ENCODE measurements at regions not wholly inside any gene's neighbourhood (a gene's known extent, or its start where the extent isn't known, plus 50 kb on each side); places are given as distances from the start of the nearest gene placed in this dataset.

DNA sequence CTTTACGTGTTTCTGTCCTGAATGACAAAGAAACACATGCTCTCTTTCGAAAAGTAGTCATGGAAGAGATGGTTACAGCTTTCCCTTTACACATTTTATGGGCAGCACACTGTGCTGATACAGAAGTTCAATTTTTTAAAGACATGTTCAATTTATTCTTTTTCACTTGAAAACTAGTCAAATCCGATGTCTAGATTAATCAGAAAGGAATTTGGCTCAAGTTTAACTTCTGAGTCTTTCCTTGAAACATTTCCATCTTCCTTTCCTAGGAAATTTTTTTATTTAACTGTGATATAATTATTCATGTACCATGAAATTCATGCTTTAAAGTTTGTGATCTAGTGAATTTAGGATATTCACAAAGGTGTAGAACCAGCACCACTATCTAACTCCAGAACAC is 360.1 kb downstream of the TNS3 start:
- DNase-seq (ENCODE audit: low read depth in 2 of 3, low spot score in 1 of 3): no peak

DNA sequence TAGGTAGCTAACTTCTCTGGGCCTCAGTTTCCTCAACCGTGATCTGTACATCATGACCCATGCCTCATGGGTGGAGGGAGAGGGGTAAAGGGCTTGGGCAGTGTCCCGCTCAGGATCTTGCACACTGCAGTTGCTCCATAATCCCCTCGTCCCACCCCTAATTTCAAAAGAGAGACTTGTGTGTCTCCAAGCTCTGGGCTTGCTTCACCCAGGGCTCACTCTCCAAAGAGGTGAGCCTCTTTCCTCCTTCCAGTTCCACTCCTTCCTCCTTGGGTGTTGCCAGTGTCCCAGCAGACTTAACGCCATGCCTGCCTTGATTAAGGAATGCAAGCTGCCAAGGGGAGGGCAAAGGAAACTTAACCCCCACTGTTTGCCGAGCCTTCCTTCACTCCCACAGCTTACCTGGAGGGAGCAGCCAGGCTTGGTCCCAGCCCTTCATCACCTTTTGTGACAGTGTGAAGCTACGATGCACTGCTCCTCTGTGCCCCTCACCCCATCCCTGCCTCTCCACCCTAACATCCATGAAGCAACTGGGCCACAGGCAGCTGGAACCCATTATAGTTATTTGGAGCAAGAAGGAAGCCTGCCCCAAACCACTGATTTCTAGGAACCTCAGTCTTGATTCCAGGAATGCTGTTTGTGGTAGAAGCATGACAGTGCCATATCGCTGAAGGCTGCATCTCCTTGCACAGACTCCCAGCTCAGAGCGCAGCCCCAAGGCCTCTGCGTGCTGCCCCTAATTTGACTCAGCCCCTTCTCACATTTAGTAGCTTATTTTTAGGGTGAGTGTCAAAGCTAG is 363.3 kb downstream of the TNS3 start:
- DNase-seq (ENCODE audit: low read depth in 2 of 3, low spot score in 1 of 3): no peak

GRCh38 chr7:47217570-47218360 is 364.1 kb downstream of the TNS3 start:
- no peak for DNase-seq (ENCODE audit: low read depth in 2 of 3, low spot score in 1 of 3)

GRCh38 chr7:47217086-47217485 is 364.8 kb downstream of the TNS3 start:
- DNase-seq (ENCODE audit: low read depth in 2 of 3, low spot score in 1 of 3): no peak

DNA sequence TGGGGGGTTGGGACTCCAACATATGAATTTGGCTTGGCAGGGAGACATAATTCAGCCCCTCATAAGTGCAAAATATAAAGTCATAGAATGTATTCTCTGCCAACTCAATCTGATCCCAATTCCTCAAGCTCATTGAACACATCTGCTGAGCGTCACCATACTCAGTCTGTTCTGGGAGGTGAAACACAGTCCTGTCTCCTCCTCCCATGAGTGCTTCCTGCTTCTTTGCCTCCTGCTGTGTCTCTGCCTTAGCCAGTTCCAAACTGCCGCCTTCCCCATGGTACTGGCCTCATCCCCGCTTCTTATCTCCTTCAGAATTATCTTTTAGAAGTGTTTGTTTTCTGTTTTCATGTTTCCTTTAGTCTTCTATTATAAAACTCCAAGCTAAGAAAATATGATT is 365.5 kb downstream of the TNS3 start:
- no peak for DNase-seq (ENCODE audit: low read depth in 2 of 3, low spot score in 1 of 3)

- no peak for DNase-seq (ENCODE audit: low read depth in 2 of 3, low spot score in 1 of 3)
Observed at GRCh38 chr7:47215640-47216039, 366.3 kb downstream of the TNS3 start.

GRCh38 chr7:47215049-47215448 is 366.9 kb downstream of the TNS3 start:
- DNase-seq (ENCODE audit: low read depth in 2 of 3, low spot score in 1 of 3): no peak

GRCh38 chr7:47213276-47213675 is 368.6 kb downstream of the TNS3 start:
- no peak for DNase-seq (ENCODE audit: low read depth in 2 of 3, low spot score in 1 of 3)

DNA sequence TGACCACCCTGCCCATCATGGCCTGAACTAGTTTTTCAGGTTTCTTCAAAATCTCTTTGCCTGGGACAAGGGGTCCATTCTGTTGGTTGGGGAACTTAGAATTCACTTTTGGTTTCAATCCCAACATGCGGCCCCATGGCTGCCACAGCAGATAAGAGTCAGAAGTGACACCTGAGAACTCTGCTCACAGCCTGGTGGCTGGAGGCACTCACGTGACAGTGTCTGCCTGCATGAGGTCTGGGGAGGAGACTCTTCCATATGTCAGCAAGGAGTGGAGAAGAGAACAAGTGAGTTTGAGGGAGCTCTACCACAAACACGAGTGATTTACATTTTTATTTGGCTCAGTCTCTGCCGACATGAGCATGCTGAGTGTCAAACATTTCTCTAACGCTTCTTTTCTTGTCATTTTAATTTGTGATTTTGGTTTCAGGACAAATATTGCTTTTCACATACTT is 370.4 kb downstream of the TNS3 start:
- no peak for DNase-seq (ENCODE audit: low read depth in 2 of 3, low spot score in 1 of 3)

DNA sequence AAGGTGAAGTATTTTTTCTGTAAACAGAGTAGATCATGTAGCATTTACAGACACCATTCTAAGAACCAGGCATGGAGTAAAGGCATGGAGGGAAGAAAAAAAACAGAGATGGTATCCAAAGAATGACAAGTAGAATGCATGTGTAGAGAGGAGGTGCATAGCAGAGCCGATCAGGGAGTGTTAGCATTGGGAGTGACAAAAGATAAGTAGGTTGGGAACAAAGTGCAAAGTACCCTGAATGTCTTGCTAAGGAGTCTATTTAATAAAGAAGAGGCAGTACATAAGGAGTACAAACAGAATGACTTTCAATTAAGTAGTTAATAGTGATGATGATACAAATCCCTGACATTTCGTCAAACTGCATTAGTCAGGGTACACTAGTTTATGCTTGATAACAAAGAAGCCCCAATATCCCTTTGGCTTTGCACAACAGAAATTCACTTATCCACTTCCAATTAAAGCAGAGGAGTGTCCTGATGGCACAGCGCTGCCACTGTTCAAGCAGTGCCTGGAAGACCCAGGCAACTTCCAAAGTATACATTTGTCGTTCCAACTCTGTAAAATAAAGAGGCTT is 371.5 kb downstream of the TNS3 start:
- no peak for DNase-seq (ENCODE audit: low read depth in 2 of 3, low spot score in 1 of 3)

- DNase-seq (ENCODE audit: low read depth in 2 of 3, low spot score in 1 of 3): no peak
Observed at GRCh38 chr7:47207956-47208355, 374.0 kb downstream of the TNS3 start.

GRCh38 chr7:47204709-47205108 is 377.2 kb downstream of the TNS3 start:
- DNase-seq (ENCODE audit: low read depth in 2 of 3, low spot score in 1 of 3): no peak

DNA sequence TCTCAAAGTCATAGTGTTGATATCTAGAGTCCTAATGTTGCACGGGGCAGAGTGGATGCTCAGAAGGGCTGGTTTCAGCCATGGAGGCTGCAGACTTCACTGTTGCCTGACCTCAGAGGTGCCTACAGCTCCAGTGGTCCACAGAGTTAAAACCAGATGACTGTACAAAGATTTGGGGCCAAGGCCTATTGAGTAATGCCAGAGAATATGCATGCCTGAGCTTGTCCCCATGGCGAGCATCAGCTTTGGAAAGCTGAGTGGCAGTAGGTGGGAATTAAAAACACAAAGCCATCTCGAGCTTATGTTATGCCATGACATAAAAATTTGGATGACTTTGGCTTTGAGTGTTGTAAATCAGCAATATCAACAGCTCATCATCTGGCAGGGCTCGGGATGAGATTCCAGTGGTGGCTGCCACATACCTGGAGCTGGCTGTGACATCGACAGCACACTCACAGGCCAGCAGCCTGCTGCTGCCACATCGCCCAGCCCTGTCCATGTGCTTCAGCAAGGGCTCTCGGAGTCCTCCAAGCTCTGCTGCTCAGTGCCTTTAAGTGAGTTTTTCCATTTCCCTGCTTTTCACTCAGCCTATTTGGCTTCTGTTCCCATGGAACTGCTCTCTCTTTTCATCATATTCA is 379.6 kb downstream of the TNS3 start:
- DNase-seq (ENCODE audit: low read depth in 2 of 3, low spot score in 1 of 3): no peak

DNA sequence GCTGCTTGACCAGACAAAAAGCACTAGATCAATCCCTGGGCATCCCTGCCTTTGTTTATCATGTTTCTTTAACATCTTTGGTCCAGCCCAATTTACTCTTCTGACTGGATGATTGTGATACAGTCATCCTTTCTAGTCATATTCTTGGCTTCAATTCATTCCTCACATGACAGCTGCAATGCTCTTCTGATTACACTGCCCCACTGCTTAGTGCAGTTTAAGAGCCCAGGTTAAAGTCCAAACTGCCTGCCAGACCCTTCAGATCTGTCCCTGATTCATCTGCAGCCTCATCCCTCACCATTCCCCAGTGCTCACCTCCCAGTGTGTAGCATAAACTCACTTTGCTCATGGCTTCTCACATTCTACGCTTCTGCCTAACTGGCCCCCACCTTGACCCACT is 383.8 kb downstream of the TNS3 start:
- no peak for DNase-seq (ENCODE audit: low read depth in 2 of 3, low spot score in 1 of 3)

DNA sequence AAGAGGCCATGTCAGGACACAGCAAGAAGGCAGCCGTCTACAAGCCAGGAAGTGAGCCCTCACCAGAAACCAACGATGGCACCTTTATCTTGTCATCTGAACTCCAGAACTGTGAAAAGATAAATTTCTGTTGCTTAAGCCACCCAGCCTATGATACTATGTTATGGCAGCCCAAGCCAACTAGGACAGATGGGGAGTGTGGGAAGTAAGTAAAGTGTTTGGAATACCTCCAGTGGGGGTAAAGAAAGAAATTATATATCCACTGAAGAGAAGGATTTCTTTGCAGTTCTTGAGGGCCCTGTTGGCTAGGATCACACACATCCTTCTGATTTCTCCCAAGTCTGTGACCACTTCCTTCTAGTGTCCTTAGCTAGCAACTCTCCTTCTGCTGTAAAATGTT is 384.4 kb downstream of the TNS3 start:
- no peak for DNase-seq (ENCODE audit: low read depth in 2 of 3, low spot score in 1 of 3)

GRCh38 chr7:47196737-47197136 is 385.2 kb downstream of the TNS3 start:
- no peak for DNase-seq (ENCODE audit: low read depth in 2 of 3, low spot score in 1 of 3)

GRCh38 chr7:47196106-47196645 is 385.7 kb downstream of the TNS3 start:
- DNase-seq (ENCODE audit: low read depth in 2 of 3, low spot score in 1 of 3): no peak

GRCh38 chr7:47195641-47196040 is 386.3 kb downstream of the TNS3 start:
- DNase-seq (ENCODE audit: low read depth in 2 of 3, low spot score in 1 of 3): no peak

DNA sequence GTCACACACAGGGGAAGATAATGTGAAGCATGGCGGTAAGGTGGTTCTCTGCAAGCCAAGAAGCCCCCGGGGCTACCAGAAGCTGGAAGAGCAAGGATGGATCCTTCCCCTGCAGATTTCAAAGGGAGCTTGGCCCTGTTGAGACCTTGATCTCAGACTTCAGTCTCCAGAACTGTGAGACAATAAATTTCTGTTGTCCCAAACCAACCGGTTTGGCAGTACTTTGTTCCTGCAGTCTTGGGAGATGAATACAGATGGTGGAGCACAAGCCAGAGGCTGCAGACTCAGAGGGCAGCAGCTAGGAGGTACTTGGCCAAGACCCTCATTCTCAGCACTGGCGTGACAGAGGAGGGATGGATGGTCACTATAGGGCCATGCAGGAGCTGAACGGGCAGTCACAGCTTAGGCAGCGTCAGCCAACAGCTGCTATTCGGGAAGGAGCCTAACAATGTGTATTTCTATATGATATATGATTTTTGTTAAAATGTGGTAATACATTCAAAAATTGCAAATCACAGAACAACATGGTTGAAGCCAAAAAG is 387.3 kb downstream of the TNS3 start:
- DNase-seq (ENCODE audit: low read depth in 2 of 3, low spot score in 1 of 3): no peak

DNA sequence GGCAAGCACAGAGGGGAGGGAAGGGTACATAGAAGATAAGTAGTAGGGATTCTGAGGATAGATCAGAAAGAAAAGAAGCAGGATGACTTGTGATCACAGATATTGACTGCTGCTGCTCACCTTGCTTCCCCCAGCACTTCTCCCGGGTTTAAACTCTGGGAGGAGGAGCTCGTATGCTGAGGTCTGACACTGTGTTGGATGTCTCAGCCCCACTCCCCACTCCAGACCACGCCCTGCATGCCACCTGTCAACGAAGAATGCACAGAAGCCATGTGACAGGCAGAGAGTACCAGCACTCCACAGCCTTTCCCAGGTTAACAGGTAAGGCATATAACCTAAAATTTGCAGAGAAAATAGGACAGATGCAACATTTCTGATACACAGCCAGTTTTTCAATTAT is 388.9 kb downstream of the TNS3 start:
- DNase-seq (ENCODE audit: low read depth in 2 of 3, low spot score in 1 of 3): no peak

- no peak for DNase-seq (ENCODE audit: low read depth in 2 of 3, low spot score in 1 of 3)
Observed at GRCh38 chr7:47191876-47192291, 390.0 kb downstream of the TNS3 start.
